ENCODE measurements at regions not wholly inside any gene's neighbourhood (a gene's known extent, or its start where the extent isn't known, plus 50 kb on each side); places are given as distances from the start of the nearest gene placed in this dataset.

DNA sequence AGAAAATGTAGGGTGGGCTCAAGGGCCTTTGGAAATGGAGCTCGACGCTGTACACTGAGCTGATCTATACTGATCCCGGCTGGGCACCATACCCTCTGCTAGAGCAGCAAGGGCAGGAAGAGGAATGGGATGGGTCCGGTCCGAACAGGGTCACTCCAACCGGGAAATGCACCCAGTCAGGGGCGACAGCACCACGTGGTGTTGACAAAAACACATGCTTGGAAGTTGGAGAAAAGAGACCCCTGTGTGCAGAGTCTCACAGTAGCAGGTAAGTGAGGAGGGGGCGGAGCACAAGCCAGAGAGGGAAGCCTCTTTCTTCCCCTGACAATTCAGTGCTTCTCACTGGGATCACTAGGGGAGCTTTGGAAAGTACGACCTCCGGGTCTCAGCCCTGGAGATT is 84.1 kb upstream of the ASB18 start:
- Mint-ChIP-seq H3K27ac (ENCODE audit: unreplicated experiment) (no peak overlapping the region), H3K4me3 (ENCODE audit: unreplicated experiment) (no peak overlapping the region), H3K4me1 (ENCODE audit: unreplicated experiment) (peaks cover 34% of the 10 kb centered on the region), H3K36me3 (ENCODE audit: low read depth, unreplicated experiment) (peaks cover 9% of the 10 kb centered on the region), H3K9me3 (ENCODE audit: unreplicated experiment) (no peaks in the 10 kb centered on the region), H3K27me3 (ENCODE audit: unreplicated experiment) (peaks cover 8% of the 10 kb centered on the region)
- TF ChIP-seq CTCF (IDR thresholded peaks at IDR 0.05; ENCODE audit: unreplicated experiment), result no peak
- DNase-seq (ENCODE audit: low spot score), result no peak

- TF ChIP-seq CTCF (IDR thresholded peaks at IDR 0.05; ENCODE audit: unreplicated experiment), result no peak
- Mint-ChIP-seq H3K27me3 (ENCODE audit: unreplicated experiment) (peaks cover 8% of the 10 kb centered on the region), H3K9me3 (ENCODE audit: unreplicated experiment) (no peaks in the 10 kb centered on the region)
These were observed 84.8 kb upstream of the ASB18 start for GRCh38 chr2:236348976-236349375.

DNA sequence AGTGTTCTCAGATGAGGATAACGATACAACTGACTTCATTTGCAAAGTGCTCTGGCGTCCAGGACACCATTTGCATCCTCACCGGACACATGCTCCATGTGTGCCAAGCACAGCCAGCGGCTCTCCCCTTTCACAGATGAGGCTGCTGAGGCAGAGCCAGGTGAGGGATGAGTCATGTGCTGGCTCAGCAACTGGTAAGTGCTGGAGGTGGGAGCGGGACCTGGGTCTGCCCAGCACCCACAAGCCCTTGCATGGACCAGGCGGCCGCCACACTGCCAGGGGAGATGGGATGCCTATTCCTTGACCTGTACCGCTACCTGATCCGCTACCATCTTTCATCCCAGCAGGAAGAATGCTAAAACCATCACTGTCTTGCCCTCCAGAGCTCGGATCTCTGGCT is 86.2 kb upstream of the ASB18 start:
- Mint-ChIP-seq H3K9me3 (ENCODE audit: unreplicated experiment) (no peaks in the 10 kb centered on the region), H3K4me1 (ENCODE audit: unreplicated experiment) (peaks cover 14% of the 10 kb centered on the region), H3K27ac (ENCODE audit: unreplicated experiment) (no peak overlapping the region), H3K27me3 (ENCODE audit: unreplicated experiment) (peaks cover 8% of the 10 kb centered on the region), H3K4me3 (ENCODE audit: unreplicated experiment) (no peak overlapping the region), H3K36me3 (ENCODE audit: low read depth, unreplicated experiment) (peaks cover 12% of the 10 kb centered on the region)
- no peak for DNase-seq (ENCODE audit: low spot score)
- no peak for TF ChIP-seq CTCF (IDR thresholded peaks at IDR 0.05; ENCODE audit: unreplicated experiment)

More at GRCh38 chr2:236348976-236349375, 84.8 kb upstream of the ASB18 start:
- Mint-ChIP-seq H3K4me3 (ENCODE audit: unreplicated experiment) (no peak overlapping the region), H3K27ac (ENCODE audit: unreplicated experiment) (no peak overlapping the region), H3K36me3 (ENCODE audit: low read depth, unreplicated experiment) (peaks cover 9% of the 10 kb centered on the region), H3K4me1 (ENCODE audit: unreplicated experiment) (peaks cover 28% of the 10 kb centered on the region)
- DNase-seq (ENCODE audit: low spot score), result no peak

GRCh38 chr2:236351966-236352525 is 87.8 kb upstream of the ASB18 start:
- DNase-seq (ENCODE audit: low spot score), result no peak
- Mint-ChIP-seq H3K36me3 (ENCODE audit: low read depth, unreplicated experiment) (peaks cover 15% of the 10 kb centered on the region), H3K27me3 (ENCODE audit: unreplicated experiment) (peaks cover 7% of the 10 kb centered on the region), H3K4me1 (ENCODE audit: unreplicated experiment) (peaks cover 14% of the 10 kb centered on the region), H3K4me3 (ENCODE audit: unreplicated experiment) (no peak overlapping the region), H3K9me3 (ENCODE audit: unreplicated experiment) (no peaks in the 10 kb centered on the region), H3K27ac (ENCODE audit: unreplicated experiment) (no peak overlapping the region)
- no peak for TF ChIP-seq CTCF (IDR thresholded peaks at IDR 0.05; ENCODE audit: unreplicated experiment)

GRCh38 chr2:236352761-236353593 is 88.8 kb upstream of the ASB18 start:
- peaks cover 4% of the 10 kb centered on the region for H3K27me3 Mint-ChIP-seq (ENCODE audit: unreplicated experiment)
- DNase-seq (ENCODE audit: low spot score), result no peak
- H3K4me1 Mint-ChIP-seq (ENCODE audit: unreplicated experiment), result peaks cover 14% of the 10 kb centered on the region
- H3K27ac Mint-ChIP-seq (ENCODE audit: unreplicated experiment), result no peak overlapping the region
- TF ChIP-seq CTCF (IDR thresholded peaks at IDR 0.05; ENCODE audit: unreplicated experiment), result peak; percentile 92
- H3K4me3 Mint-ChIP-seq (ENCODE audit: unreplicated experiment), result no peak overlapping the region
- H3K9me3 Mint-ChIP-seq (ENCODE audit: unreplicated experiment), result no peaks in the 10 kb centered on the region
- H3K36me3 Mint-ChIP-seq (ENCODE audit: low read depth, unreplicated experiment), result peaks cover 15% of the 10 kb centered on the region

Data from endothelial cell (in vitro differentiated cells).